ENCODE measurements at regions not wholly inside any gene's neighbourhood (a gene's known extent, or its start where the extent isn't known, plus 50 kb on each side); places are given as distances from the start of the nearest gene placed in this dataset.

- Histone ChIP-seq H3K9ac (ENCODE audit: low read depth, low read length) (no peak overlapping the region), H3K9me3 (ENCODE audit: insufficient read depth, low read depth, low read length) (no peaks in the 10 kb centered on the region), H3K27ac (ENCODE audit: low read depth, low read length) (no peak overlapping the region), H3K4me3 (ENCODE audit: low read length) (no peak overlapping the region), H3K27me3 (ENCODE audit: insufficient read depth, low read length) (no peaks in the 10 kb centered on the region), H3K36me3 (ENCODE audit: insufficient read depth, low read length) (no peaks in the 10 kb centered on the region), H3K4me1 (ENCODE audit: insufficient read depth, low read length) (no peaks in the 10 kb centered on the region)
- 91% methylated on average over 5 of the region's 6 CpGs for WGBS
Measured at GRCh38 chr2:118607641-118608040, 239.8 kb downstream of the EN1 start.

- Histone ChIP-seq H3K27ac (ENCODE audit: low read depth, low read length) (no peak overlapping the region), H3K27me3 (ENCODE audit: insufficient read depth, low read length) (no peaks in the 10 kb centered on the region)
- 78% methylated on average over 2 of the region's 2 CpGs for WGBS
Measured at GRCh38 chr2:118604811-118605210, 242.6 kb downstream of the EN1 start.

GRCh38 chr2:118604371-118604770 lies 243.1 kb downstream of the EN1 start:
- no peaks in the 10 kb centered on the region for H3K27me3 ChIP-seq (ENCODE audit: insufficient read depth, low read length)
- no peak overlapping the region for H3K27ac ChIP-seq (ENCODE audit: low read depth, low read length)
- peaks cover 13% of the 10 kb centered on the region; the same call in 1 of the 2 replicates for H3K9me3 ChIP-seq (ENCODE audit: insufficient read depth, low read depth, low read length)
- H3K9ac ChIP-seq (ENCODE audit: low read depth, low read length) = no peak overlapping the region
- no peak overlapping the region for H3K4me3 ChIP-seq (ENCODE audit: low read length)
- H3K4me1 ChIP-seq (ENCODE audit: insufficient read depth, low read length) = no peaks in the 10 kb centered on the region
- 74% methylated on average over 4 of the region's 4 CpGs for WGBS
- H3K36me3 ChIP-seq (ENCODE audit: insufficient read depth, low read length) = no peaks in the 10 kb centered on the region

More at GRCh38 chr2:118604811-118605210, 242.6 kb downstream of the EN1 start:
- Histone ChIP-seq H3K9ac (ENCODE audit: low read depth, low read length) (no peak overlapping the region), H3K4me3 (ENCODE audit: low read length) (no peak overlapping the region), H3K4me1 (ENCODE audit: insufficient read depth, low read length) (no peaks in the 10 kb centered on the region), H3K9me3 (ENCODE audit: insufficient read depth, low read depth, low read length) (peaks cover 12% of the 10 kb centered on the region; the same call in 1 of the 2 replicates), H3K36me3 (ENCODE audit: insufficient read depth, low read length) (no peaks in the 10 kb centered on the region)

GRCh38 chr2:118599141-118599540 lies 248.3 kb downstream of the EN1 start:
- H3K9ac ChIP-seq (ENCODE audit: low read depth, low read length) = no peak overlapping the region
- no peaks in the 10 kb centered on the region for H3K4me1 ChIP-seq (ENCODE audit: insufficient read depth, low read length)
- no peak overlapping the region for H3K4me3 ChIP-seq (ENCODE audit: low read length)
- 95% methylated on average over 3 of the region's 3 CpGs for WGBS
- peaks cover 23% of the 10 kb centered on the region for H3K9me3 ChIP-seq (ENCODE audit: insufficient read depth, low read depth, low read length)
- no peak overlapping the region for H3K27ac ChIP-seq (ENCODE audit: low read depth, low read length)
- H3K27me3 ChIP-seq (ENCODE audit: insufficient read depth, low read length) = no peaks in the 10 kb centered on the region
- H3K36me3 ChIP-seq (ENCODE audit: insufficient read depth, low read length) = no peaks in the 10 kb centered on the region

DNA sequence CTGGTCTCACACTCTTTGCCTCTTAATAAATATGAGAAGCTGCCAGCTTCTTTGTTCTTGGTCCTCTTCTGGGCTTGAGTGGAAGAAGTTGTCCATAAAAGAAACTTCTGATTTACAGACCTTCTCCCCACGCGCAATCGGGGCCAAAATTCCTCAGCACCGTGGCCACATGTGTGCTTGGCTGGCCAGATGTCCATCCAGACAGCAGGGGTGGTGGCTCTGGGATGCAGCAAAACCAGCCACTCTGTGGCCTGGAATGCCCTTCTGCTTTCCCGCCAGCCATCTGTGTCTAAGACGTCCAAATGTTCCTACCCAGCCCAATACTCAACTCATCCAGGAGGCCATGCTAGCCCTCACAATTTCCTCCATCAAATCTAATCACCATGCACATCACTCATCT lies 250.8 kb downstream of the EN1 start:
- no peaks in the 10 kb centered on the region for H3K4me1 ChIP-seq (ENCODE audit: insufficient read depth, low read length)
- H3K27ac ChIP-seq (ENCODE audit: low read depth, low read length) = no peak overlapping the region
- peaks cover 15% of the 10 kb centered on the region for H3K9me3 ChIP-seq (ENCODE audit: insufficient read depth, low read depth, low read length)
- H3K36me3 ChIP-seq (ENCODE audit: insufficient read depth, low read length) = no peaks in the 10 kb centered on the region
- no peak overlapping the region for H3K4me3 ChIP-seq (ENCODE audit: low read length)
- 96% methylated on average over 6 of the region's 6 CpGs for WGBS
- H3K9ac ChIP-seq (ENCODE audit: low read depth, low read length) = no peak overlapping the region
- H3K27me3 ChIP-seq (ENCODE audit: insufficient read depth, low read length) = no peaks in the 10 kb centered on the region

DNA sequence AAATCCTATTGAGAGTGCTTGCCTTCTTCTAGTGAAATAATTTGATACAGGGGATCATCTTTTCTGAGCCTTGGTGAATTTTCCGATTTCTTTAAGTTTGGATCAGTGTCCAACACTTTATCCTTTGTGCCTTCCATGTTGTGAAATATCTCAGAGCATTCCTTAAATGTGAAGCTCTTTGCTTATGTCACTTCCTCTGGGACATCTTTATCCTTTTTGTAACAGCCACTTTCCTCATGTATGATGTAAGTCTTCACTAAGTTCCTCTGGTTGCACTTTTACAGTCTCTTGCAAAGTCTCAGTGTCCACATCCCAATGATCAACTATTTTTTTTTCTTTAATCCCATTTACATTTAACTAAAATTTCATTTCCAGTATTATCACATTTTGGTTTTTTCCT lies 254.2 kb downstream of the EN1 start:
- no peaks in the 10 kb centered on the region for H3K27me3 ChIP-seq (ENCODE audit: insufficient read depth, low read length)
- H3K4me1 ChIP-seq (ENCODE audit: insufficient read depth, low read length) = peaks cover 9% of the 10 kb centered on the region; the same call in 1 of the 2 replicates
- 86% methylated on average over 1 of the region's 1 CpG for WGBS
- H3K4me3 ChIP-seq (ENCODE audit: low read length) = no peak overlapping the region
- no peak overlapping the region for H3K27ac ChIP-seq (ENCODE audit: low read depth, low read length)
- H3K36me3 ChIP-seq (ENCODE audit: insufficient read depth, low read length) = no peaks in the 10 kb centered on the region
- H3K9me3 ChIP-seq (ENCODE audit: insufficient read depth, low read depth, low read length) = no peaks in the 10 kb centered on the region
- H3K9ac ChIP-seq (ENCODE audit: low read depth, low read length) = no peak overlapping the region

DNA sequence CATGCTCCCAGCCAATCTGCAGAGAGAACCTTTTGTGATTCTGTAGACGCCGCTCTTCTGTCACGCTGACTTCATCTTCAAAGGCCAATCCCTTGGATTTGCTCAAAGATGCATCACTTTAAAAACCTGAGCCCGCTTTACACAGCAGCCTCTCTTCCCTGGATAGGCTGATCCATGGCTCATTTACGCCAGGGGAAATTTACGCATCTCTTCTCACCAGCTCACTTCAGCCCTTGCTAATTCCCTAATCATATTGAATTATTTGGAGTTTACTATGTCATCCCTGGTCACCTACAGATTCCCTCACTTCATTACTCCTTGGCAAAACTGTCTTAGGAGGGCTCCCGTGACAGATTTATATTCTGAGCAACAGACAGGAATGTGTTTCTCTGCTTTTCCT lies 256.2 kb downstream of the EN1 start:
- Histone ChIP-seq H3K27ac (ENCODE audit: low read depth, low read length) (no peak overlapping the region), H3K9ac (ENCODE audit: low read depth, low read length) (no peak overlapping the region), H3K27me3 (ENCODE audit: insufficient read depth, low read length) (no peaks in the 10 kb centered on the region), H3K4me1 (ENCODE audit: insufficient read depth, low read length) (peaks cover 9% of the 10 kb centered on the region; the same call in 1 of the 2 replicates), H3K4me3 (ENCODE audit: low read length) (no peak overlapping the region), H3K9me3 (ENCODE audit: insufficient read depth, low read depth, low read length) (no peaks in the 10 kb centered on the region), H3K36me3 (ENCODE audit: insufficient read depth, low read length) (no peaks in the 10 kb centered on the region)
- 90% methylated on average over 7 of the region's 7 CpGs for WGBS

DNA sequence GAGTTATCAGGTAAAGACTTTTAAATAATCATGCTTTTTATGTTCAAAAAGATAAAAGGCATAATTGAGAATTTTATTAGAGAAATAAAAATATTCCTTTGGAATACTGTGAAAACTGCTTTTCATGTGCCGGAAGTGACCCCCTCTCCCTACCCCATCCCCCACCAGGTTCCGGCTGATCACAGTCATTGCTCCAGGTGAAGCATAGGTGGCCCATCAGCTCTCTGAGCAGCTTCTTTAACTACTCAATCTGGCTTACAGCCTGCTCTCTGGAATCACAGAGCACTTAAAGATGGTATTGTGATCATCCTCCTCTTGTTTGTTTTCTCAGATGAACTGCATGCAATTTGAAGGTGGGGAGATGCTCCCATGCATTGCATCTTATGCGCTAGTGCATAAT lies 257.7 kb downstream of the EN1 start:
- Histone ChIP-seq H3K27me3 (ENCODE audit: insufficient read depth, low read length) (no peaks in the 10 kb centered on the region), H3K4me3 (ENCODE audit: low read length) (no peak overlapping the region), H3K9me3 (ENCODE audit: insufficient read depth, low read depth, low read length) (no peaks in the 10 kb centered on the region), H3K36me3 (ENCODE audit: insufficient read depth, low read length) (no peaks in the 10 kb centered on the region), H3K27ac (ENCODE audit: low read depth, low read length) (no peak overlapping the region), H3K4me1 (ENCODE audit: insufficient read depth, low read length) (peaks cover 10% of the 10 kb centered on the region), H3K9ac (ENCODE audit: low read depth, low read length) (no peak overlapping the region)
- WGBS = 93% methylated on average over 3 of the region's 3 CpGs

DNA sequence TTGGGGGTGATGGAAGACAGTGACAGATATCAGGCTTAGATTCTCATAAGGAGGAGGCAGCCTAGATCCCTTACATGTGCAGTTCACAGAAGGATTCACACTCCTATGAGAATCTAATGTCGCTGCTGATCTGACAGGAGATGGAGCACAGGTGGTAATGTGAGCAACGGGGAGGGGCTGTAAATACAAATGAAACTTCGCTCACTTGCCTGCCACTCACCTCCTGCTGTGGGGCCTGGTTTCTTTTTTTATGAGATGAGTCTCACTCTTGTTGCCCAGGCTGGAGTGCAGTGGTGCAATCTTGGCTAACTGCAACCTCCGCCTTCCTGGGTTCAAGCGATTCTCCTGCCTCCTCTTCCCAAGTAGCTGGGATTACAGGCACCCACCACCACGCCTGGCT lies 258.6 kb downstream of the EN1 start:
- no peak overlapping the region for H3K4me3 ChIP-seq (ENCODE audit: low read length)
- WGBS = 92% methylated on average over 6 of the region's 6 CpGs
- no peak overlapping the region for H3K9ac ChIP-seq (ENCODE audit: low read depth, low read length)
- no peaks in the 10 kb centered on the region for H3K9me3 ChIP-seq (ENCODE audit: insufficient read depth, low read depth, low read length)
- H3K27me3 ChIP-seq (ENCODE audit: insufficient read depth, low read length) = no peaks in the 10 kb centered on the region
- H3K36me3 ChIP-seq (ENCODE audit: insufficient read depth, low read length) = no peaks in the 10 kb centered on the region
- H3K4me1 ChIP-seq (ENCODE audit: insufficient read depth, low read length) = peaks cover 14% of the 10 kb centered on the region
- H3K27ac ChIP-seq (ENCODE audit: low read depth, low read length) = no peak overlapping the region

- H3K4me3 ChIP-seq (ENCODE audit: low read length) = no peak overlapping the region
- H3K9me3 ChIP-seq (ENCODE audit: insufficient read depth, low read depth, low read length) = no peaks in the 10 kb centered on the region
- no peak overlapping the region for H3K27ac ChIP-seq (ENCODE audit: low read depth, low read length)
- H3K9ac ChIP-seq (ENCODE audit: low read depth, low read length) = no peak overlapping the region
- 100% methylated on average over 1 of the region's 1 CpG for WGBS
- H3K36me3 ChIP-seq (ENCODE audit: insufficient read depth, low read length) = no peaks in the 10 kb centered on the region
- peaks cover 14% of the 10 kb centered on the region for H3K4me1 ChIP-seq (ENCODE audit: insufficient read depth, low read length)
- H3K27me3 ChIP-seq (ENCODE audit: insufficient read depth, low read length) = no peaks in the 10 kb centered on the region
Measured at GRCh38 chr2:118586312-118586711, 261.1 kb downstream of the EN1 start.

GRCh38 chr2:118584877-118585276 lies 262.6 kb downstream of the EN1 start:
- Histone ChIP-seq H3K27me3 (ENCODE audit: insufficient read depth, low read length) (no peaks in the 10 kb centered on the region), H3K36me3 (ENCODE audit: insufficient read depth, low read length) (no peaks in the 10 kb centered on the region), H3K9ac (ENCODE audit: low read depth, low read length) (no peak overlapping the region), H3K4me1 (ENCODE audit: insufficient read depth, low read length) (peaks cover 11% of the 10 kb centered on the region), H3K27ac (ENCODE audit: low read depth, low read length) (no peak overlapping the region), H3K9me3 (ENCODE audit: insufficient read depth, low read depth, low read length) (no peaks in the 10 kb centered on the region), H3K4me3 (ENCODE audit: low read length) (no peak overlapping the region)
- WGBS = 93% methylated on average over 6 of the region's 6 CpGs

GRCh38 chr2:118584062-118584749 lies 263.2 kb downstream of the EN1 start:
- Histone ChIP-seq H3K27ac (ENCODE audit: low read depth, low read length) (no peak overlapping the region), H3K36me3 (ENCODE audit: insufficient read depth, low read length) (no peaks in the 10 kb centered on the region), H3K4me1 (ENCODE audit: insufficient read depth, low read length) (peaks cover 5% of the 10 kb centered on the region; the same call in 1 of the 2 replicates), H3K9me3 (ENCODE audit: insufficient read depth, low read depth, low read length) (no peaks in the 10 kb centered on the region), H3K4me3 (ENCODE audit: low read length) (no peak overlapping the region), H3K27me3 (ENCODE audit: insufficient read depth, low read length) (no peaks in the 10 kb centered on the region), H3K9ac (ENCODE audit: low read depth, low read length) (no peak overlapping the region)
- WGBS = 89% methylated on average over 3 of the region's 4 CpGs
